SIG-M5 (cell line): ENCODE measurements at regions not wholly inside any gene's neighbourhood (a gene's known extent, or its start where the extent isn't known, plus 50 kb on each side); places are given as distances from the start of the nearest gene placed in this dataset.
"Not testable (repeated sequence)": the region's sequence is repeated elsewhere in the genome, so short reads cannot be mapped to it uniquely, and the experiment has no call there.

Experiments
- DNase-seq: peaks from one replicate; lab custom pipeline; 2025; lab: John Stamatoyannopoulos, UW

DNA sequence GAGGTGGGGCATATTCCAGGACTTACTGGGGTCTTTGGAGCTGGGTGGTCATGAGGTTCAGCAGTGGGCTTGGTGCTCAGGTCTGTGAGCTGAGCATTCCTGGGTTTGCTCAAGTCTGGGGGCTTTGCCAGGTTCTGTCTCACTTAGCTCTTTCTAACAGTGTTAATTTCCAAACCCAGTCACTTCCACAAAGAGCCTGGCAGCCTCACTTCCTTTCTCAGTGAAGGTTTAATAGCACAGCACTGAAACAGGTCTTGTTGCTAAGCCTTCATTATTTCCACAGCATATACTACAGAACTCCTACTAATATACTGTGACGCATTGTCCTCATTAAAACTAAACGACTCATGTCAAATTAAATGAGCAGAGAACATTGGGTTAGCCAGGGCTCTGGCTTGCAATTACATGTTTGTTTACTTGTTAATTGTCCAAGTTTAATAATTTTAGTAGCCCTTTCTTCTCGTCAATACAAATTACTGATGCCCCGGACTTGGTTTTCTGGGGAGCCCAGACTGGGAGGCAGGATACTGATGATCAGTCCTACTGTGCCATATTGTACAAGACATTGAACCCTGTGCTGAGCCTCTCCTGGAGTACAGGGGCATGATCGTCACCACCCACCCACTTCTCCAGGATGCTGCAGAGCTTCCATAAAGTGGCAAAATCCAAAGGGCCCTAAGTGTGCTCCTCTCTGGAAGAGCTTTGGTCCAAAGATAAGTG, 170.7 kb downstream of the IER5 start:
- DNase-seq: no peak

DNA sequence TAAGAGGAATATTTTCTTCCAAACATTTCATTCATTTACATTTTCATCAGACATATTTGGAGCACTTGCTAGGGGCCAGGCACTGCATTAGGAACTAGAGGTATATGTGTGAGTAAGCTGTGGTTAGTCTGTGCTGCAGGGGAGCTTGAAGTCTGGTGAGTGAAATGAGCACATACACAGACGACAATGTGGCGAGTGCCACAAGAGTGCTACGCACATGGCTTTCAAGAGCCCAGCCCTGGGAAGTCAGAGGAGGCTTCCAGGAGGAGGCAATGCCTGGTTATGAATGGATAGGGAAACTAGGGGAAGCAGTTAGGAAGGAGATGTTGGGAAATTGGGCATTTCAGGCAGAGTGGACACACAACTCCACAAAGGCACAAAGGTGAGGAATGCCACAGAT, 171.8 kb downstream of the IER5 start:
- no peak for DNase-seq

DNA sequence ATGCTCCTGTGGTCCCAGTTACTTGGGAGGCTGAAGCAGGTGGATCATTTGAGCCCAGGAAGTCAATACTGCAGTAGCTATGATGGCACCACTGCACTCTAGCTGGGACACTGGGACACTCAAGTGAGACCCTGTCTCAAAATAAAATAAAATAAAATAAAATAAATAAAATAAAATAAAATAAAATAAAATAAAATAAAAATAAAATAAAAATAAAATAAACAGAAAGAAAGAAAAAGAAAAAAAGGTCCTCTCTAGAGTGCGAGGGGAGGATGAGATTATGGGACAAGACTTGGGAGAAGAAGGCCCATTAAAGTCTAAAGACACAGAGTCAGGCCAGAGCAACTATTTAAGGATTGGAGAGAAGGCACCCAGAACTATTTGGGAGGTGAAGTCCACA, 172.5 kb downstream of the IER5 start:
- no peak for DNase-seq

DNA sequence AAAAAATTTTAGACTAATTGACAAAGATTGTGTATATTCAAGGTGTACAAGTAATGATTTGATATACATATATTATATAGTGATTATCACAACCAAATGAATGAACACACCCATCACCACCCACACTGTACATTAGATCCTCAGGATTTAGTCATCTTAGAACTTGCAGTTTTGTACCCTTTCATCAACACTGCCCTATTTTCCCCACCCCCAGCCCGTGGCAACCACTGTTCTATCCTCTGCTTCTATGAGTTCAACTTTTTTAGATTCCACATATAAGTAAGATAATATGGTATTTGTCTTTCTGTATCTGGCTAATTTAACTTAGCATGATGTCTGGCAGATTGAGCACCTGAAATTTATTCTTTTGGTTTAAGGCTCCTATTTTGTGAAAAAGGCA, 173.6 kb downstream of the IER5 start:
- DNase-seq: no peak

DNA sequence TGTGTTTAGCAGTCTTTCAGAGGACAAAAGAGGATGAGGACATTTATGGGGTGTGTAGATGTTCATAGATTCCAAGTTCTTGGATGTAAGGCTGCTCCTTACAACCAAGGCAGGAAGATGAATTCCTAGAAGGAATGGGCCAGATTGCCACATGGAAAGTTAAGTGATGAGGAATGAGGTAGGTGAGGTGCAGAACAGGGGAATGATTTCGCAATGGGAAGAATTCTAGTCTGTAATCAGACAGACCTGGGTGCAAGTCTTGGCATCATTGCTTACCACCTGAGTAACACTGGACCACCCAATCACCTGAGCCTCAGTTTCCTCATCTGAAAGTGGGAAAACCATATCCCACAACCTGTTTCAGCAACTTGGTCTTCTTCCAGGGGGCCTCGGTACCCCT, 174.9 kb downstream of the IER5 start:
- no peak for DNase-seq

DNA sequence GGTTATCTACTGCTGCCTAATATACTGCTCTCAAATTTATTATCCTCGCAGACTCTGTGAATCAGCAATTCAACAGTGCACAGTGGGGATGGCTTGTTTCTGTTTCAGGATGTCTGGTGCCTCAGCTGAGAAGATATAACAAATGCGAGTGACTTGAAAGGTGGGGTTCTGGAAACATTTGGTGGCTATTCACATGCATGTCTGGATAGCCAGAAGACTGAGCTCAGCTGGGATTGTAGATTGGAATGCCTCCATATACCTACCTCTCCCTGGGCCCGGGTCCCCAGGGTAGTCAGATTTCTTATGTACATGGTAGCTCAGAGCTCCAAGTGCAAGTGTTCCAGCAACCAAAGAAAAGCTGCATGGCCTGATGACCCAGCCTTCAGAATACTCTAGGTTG, 176.3 kb downstream of the IER5 start:
- DNase-seq: no peak

DNA sequence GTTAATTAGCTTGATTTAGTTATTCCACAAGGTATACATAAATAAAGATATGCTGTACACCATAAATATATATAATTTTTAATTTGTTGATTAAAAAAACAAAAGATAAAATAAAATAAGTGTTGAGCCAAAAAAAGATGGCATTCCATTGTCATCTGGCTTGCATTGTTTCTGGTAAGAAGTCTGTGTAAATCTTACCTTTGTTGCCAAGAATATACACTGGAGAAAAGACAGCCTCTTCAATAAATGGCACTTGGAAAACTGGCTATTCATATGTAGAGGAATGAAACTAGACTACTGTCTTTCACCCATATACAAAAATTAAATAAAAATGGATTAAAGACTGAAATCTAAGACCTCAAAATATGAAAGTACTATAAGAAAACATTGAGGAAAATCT, 196.5 kb downstream of the IER5 start:
- DNase-seq: no peak

DNA sequence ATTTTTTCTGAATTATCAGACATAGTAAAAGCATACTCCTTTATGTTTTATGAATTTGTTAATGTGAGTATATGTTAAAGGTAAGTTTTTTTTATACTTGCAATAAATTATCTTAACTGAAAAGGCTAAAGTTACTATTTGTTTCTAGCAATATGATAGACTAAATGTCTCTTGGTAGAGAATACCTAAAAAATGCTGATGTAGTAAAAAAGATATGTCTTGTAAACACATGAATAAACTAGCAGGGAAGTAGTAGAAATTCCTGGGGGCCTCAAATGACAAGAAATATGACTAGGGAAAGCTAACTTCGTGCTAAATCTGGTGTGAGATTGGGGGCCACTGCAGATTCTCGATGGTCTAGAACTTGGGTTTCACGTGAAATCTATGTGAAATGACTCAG, 188.1 kb upstream of the CACNA1E start:
- DNase-seq: no peak

DNA sequence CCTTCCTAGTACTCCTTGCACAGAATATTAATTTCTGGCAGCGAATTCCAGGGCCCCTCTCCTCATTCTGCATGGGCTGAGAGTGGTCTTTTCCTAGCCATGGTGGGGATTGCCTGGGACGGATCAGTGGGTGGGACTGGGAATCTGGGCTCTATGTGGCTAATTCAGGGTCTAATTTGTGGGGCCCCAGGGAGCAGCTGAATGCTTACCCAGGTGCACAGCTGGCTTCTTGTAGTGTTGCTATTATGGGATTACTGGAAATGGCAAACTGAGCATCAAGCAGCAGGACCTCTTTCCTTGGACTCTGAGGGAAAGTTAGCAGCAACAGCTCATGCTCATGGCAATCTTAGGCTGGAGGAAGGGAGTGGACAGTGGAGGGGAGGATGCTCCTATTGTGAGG, 187.1 kb upstream of the CACNA1E start:
- no peak for DNase-seq

DNA sequence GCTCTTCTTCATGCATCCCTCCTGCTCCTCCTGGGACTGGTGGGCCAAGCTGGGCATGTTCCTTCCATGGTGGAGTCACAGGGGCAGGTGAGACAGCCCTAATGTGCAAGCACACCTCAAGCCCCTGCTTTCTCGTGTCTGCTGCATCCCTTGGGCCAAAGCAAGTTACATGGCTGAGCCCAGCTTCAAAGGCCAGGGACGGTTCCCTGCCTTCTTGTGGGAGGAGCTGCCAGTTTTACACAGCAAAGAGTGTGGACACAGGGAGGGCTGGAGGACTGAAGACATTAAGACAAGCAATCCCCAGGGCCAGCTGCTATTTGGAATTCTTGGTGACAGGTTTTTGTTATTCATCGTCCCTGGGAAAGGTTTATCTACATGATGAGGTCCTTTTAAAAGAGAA, 175.2 kb upstream of the CACNA1E start:
- no peak for DNase-seq

DNA sequence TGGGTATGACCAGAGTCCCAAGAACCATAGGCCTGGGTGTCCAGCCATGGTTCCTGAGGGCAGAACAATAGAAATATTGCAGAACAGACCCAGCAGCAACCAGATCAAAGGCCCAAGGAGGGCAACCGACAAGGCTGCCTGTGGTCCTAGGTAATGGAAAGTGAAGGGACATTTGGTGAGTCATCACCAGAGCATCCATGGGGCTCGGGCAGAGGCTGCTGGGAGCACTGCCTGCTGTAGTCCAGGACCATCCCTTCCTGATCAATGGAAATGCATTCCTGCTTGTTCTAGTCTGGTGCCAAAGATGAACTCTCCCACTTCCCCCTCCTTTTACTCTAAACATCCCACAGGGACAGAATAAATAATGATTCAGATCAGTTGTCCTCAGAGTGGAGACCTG, 172.8 kb upstream of the CACNA1E start:
- DNase-seq: no peak

DNA sequence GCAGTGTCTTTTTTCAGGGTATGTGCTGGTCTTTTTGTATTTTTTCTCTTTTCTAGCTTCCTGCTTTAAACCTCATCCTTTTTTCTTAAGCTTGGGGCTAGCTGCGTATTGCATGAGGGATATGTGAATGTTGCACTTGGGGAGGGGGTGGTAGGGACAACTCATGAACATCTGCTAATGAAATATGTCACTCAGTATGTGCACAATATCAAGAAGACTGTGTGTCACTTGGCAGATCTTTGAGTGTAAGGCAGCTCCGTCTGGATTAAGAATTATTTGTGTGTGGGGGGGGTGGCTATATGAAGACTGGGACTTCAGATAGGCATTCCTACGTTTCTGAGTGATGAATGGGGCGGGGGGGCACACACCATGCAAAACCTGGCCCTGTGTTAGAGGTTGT, 170.4 kb upstream of the CACNA1E start:
- no peak for DNase-seq

DNA sequence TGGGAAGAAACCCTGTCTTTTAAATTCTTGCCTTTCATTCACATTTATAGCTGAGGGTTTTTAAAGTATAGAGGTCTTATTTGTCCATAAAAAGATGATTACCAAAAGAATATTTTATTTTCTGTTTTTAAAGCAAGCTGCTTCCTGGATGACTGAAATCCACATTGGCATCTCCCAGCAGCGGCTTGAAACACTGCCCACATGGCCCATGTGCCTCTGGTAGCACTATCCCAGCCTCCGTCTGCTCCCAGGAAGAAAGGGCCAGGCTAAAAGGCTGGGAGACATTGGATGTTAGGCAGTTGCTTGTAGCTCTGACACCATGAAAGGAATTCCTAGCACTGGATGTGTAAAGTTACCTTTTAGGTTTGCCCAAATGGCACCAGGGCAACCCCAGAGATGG, 169.9 kb upstream of the CACNA1E start:
- DNase-seq: no peak

DNA sequence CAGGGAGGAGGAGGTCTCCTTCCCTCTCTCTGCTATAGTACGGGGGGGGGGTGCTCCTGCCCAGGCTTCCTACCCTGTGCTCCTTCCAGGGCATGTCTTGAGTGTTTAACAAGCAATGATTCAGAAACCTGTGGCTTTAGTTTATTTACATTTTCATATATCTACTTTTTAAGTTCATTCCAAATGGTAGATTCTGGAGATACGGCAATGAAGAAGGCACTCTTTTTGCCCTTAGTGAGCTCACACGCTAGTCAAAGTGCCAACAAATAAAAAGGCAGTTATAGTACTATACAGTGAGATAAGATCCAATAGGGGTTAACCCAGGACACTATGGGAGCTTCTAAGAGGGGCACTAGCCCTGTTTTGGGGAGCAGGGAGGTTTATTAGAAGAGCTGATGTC, 169.3 kb upstream of the CACNA1E start:
- DNase-seq: no peak

DNA sequence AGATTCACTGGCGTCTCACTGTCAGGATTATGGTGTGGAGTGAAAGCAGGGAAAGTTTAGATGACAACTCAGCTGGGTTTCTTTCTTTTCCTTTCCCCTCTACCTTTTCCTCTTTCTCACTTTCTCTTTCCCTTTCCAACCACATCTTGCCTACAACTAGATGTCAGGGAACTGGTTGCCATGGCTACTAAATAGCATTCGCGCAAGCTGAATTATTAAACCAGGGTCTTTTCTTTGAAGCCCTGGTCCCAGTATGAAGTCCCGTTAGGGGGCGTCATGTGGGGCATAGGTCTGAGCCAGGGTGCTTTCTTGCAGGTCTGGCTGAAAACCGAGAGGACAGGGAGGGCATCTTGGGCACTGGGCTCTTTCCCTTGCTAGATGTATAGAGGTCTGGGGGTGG, 168.4 kb upstream of the CACNA1E start:
- no peak for DNase-seq

DNA sequence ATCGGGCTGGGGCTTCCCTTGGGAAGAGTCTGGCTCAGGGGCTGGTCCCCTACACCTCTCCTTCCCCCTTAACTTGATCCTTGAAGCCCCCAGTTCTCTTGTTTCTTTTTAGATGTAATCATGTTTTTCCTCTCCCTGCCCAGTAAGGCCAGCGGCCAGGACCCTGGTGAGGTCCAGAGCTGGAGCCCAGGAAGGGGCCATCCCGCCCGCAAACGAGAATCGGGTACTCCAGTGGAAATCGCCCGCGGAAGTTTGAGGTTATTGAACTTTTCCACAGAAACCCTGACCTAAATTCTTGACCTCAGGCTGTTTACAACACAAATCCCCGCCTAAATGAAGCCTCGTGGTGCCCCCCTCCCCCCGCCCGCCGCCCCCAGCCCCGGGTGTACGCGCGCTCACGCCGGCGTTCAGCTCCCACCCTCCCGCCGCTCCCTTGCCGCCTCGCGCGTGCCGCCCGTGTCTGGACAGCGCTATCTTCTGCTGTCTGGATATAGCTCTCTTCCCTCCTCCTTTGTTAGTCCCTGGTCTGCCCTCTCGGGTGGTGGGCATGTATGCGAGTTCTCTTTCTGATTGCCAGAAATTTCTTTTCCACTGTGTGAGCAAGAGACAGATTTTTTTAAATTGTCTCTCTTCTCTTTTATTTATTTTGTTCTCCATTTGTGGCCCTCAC, 165.9 kb upstream of the CACNA1E start:
- DNase-seq: no peak

DNA sequence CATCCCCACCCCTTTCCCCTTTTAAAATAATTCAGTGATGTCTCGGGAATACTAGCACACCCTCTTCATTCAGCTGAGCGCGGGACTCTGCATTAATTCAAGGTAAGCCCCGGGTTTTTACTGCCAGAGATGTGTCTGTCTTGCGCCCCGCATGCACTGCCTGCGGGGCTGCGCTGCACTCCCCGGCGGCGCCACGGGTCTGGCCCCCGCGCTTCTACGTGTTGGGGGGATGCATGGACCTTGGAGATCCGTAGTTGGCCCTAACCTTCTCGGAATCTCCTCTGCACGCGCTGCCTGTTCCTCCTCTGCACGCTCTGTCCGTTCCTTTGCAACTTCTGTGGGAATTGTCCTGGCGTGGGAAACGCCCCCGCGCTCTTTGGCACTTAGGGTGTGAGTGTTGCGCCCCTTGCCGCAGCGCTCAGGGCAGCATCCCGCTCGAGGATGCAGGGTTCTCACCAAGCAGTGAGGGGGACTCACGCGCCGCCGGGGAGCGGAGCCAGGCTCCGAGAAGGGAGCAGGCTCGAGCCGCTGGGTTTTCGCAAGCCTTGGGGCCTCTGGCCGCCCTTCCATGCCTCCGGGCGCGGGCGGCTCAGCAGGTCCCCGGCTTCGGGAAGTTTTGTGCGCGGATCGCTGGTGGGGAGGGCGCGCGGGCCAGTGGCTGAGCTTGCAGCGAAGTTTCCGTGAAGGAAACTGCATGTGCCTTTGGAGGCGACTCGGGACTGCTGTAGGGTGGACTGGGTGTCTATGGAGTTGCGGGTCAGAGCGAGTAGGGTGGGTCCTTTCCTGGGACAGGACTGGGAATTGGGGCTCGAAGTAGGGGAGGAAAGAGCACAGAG, 165.1 kb upstream of the CACNA1E start:
- no peak for DNase-seq

DNA sequence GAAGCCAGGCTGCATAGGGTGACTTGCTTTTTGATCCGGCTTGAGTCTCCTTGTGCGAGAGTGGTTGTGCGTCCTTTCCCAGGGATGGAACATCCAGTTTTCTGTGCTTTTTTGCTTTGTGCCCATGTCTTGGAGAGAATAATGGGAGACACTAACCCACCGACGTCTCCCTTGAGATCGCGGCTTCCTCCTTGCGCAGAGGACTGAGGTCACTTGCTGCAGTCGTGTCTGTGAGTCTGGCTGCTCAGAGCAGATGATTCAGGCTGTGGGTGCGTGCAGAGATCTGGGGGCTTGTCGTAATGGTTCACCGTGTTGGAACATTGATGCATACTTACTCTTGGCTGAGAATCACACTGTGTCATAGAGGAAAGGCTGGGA, 164.5 kb upstream of the CACNA1E start:
- DNase-seq: no peak

DNA sequence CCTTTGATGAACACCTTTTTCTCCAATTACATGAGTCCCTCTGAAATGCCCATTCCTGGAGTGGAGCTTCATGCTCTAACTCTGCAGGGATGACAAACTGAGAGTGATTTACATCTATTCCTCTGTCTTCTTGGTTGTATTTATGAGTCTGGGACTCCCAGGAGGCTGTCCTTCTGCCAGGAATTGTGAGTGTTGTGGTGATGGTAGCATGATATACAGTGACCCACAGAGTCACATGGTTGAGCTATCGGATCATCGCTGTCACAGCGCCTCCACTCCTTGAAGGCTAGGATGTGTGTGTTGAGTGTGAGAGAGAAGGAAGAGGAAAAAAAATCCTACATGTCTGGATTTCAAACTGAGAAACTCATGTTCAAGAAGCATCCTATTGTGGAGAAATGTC, 163.4 kb upstream of the CACNA1E start:
- DNase-seq: no peak

DNA sequence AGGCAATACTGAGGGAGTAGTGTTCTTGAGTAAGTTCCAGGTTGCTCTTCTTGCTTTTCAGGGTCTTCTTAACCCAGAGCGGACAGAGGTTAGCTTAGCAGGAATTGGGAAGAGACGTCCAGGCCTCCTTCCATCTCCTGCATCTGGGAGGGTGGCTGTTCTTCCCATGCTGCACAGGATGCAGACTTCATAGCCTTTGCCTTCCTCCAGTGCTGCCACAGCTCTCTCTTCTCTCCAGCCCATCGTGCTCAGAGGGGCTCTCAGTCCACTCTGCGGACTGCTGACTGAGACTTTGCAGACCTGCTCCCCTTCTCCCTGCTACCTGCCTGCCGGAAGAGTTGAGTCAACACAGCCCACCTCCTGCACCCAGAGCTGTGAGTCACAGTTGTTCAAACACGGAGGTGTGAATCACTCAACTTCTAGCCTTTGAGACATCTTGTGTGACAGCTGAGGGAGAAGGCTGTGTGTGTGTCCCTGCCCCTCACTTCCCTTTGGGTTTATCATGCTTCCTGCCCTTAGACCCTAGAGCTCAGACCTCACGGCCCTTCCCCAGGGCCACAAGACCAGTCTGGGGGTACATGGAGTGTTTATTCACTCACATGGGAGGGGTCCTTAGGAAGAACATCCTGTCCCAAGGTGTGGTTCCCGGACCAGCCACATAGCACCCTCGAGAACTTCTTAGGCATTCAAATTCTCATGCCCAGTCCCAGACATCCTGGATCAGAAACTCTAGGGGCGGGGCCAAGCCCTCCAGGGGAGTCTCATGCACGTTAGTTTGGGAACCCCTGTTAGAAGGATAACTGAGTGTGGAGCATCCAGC, 158.3 kb upstream of the CACNA1E start:
- DNase-seq: no peak

DNA sequence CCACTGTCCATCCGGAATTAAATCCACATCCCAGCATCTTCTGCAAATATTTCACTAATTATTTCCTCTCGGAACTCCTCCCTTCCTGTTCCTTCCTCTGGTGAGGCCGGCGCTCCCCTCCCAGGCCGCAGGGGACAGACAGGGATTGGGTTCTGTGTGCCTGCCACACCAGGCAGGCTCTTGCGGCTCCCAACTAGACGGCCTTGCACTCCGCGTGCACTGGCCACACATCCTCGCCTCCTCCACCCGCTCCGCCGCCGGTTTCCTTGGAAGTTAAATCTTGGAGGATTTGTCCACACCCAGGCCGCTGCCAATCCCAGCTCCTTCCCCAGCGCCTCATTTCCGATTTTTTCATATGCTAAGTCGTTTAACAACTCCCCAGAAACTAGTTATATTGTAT, 157.6 kb upstream of the CACNA1E start:
- DNase-seq: not testable (repeated sequence)

DNA sequence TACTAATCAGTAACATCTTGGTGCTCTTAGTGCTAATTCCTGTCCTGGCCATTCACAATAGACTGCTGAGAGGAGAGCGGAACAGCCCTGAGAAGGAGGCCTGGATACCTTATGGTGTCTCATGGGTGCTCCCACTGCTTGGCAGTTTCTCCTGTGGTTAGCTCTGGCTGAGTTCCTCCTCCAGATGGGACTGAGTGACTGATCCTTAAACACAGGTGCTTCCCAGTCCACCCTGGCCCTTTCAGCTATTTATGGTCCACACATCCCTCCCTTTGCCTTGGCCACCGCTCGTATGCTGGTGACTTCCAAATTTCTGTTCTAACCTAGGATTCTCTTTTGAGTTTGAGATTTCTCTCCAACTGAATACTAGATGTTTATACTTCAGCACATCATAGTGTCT, 157.0 kb upstream of the CACNA1E start:
- no peak for DNase-seq
